ENCODE measurements at regions not wholly inside any gene's neighbourhood (a gene's known extent, or its start where the extent isn't known, plus 50 kb on each side); places are given as distances from the start of the nearest gene placed in this dataset.
"Not testable (repeated sequence)": the region's sequence is repeated elsewhere in the genome, so short reads cannot be mapped to it uniquely, and the experiment has no call there.

DNA sequence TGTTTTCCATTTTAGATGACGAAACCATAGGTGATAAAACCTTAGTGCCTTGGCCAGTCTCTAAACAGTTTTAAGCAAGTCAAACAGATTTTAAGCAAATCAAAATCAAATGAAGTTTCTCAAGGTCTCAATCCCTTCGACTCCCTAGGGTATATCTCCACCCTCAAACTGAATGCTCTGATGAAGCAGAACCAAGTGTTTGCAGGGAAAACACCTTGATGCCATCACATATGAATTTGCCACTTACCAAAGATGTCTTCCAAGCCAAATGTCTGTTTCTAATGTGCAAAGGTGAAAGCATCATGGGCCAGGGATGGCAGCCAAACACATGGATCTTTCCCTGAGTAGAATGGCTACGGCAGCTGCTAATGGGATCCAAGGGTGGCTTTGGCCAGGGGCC is 116.4 kb upstream of the COP1 start:
- no peak for TF ChIP-seq CTCF (IDR thresholded peaks at IDR 0.05; ENCODE audit: extremely low read depth, insufficient read depth, missing control alignments)
- in situ Hi-C loops (cut with MboI; ENCODE audit: low pct_unique_long_range_greater_than_20kb, low sequenced_read_pairs, unreplicated experiment): no loop called here
- no peak for DNase-seq (ENCODE audit: low spot score)

DNA sequence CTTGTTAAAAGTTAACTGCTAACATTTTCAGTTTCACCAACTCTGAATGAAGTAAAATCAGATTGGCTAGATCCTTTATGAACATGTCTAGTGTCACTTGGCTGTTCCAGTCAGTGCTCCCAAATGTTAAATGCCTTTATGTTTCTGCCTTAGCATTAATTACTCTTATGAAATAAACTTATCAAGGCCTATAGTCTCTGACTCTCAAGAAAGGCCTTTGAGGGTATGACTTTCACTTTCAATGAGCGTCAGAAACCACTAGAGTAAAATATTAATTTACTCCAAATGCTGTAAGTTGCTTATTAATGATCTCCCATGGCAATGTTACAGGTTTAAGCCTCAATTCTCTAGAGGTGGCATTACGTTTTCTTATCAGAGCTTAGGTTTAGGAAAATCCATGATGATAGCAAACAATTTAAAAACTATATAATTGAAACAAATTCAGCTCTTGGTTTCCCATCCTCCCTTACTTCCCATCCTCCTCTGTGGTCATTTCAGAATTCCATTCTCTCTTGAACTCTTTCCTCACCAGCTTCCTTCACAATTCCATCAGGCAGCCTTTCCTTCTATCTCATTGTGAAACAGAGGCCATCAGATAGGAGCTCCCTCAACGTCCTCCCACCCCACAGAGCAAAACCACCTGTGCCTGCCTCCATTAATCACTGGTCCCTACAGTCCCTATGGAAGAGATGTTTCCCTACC is 108.6 kb upstream of the COP1 start:
- no peak for DNase-seq (ENCODE audit: low spot score)
- TF ChIP-seq CTCF (IDR thresholded peaks at IDR 0.05; ENCODE audit: extremely low read depth, insufficient read depth, missing control alignments): no peak
- in situ Hi-C loops (cut with MboI; ENCODE audit: low pct_unique_long_range_greater_than_20kb, low sequenced_read_pairs, unreplicated experiment): no loop called here

- DNase-seq (ENCODE audit: low spot score); in situ Hi-C loops (cut with MboI; ENCODE audit: low pct_unique_long_range_greater_than_20kb, low sequenced_read_pairs, unreplicated experiment): not testable (repeated sequence)
Measured at GRCh38 chr1:176296602-176297001, 89.5 kb upstream of the COP1 start.

DNA sequence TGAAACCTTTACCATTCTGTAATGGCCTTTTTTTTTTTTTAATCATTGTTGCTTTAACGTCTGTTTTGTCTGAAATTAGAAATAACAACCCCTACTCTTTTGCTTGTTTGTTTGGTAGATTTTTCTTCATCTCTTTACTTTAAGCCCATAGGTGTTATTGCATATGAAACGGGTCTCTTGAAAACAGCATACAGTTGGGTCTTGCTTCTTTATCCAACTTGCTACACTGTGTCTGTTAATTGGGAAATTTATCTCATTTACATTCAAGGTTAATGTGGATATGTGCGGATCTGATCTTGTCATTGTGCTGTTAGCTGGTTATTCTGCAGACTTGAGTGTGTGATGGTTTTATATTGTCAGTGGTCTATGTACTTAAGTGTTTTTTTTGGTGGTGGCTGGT is 78.9 kb upstream of the COP1 start:
- no peak for DNase-seq (ENCODE audit: low spot score)
- in situ Hi-C loops (cut with MboI; ENCODE audit: low pct_unique_long_range_greater_than_20kb, low sequenced_read_pairs, unreplicated experiment): no loop called here
- no peak for TF ChIP-seq CTCF (IDR thresholded peaks at IDR 0.05; ENCODE audit: extremely low read depth, insufficient read depth, missing control alignments)

DNA sequence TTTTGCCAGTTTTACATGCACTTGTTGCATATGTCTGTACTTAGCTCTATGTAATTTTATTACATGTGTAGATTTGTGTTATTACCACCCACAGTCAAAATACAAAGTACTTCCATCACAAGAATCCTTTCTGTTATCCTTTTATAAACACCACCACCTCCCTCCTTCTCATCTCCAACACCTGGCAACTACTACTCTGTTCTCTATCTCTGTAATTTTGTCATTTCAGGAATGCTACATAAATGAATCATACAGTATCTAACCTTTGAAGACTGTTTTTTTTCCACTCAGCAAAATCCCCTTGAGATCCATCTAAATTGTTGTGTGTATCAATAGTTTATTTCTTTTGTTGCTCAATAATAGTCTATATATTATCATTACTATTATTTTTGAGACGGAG is 64.5 kb upstream of the COP1 start:
- in situ Hi-C loops (cut with MboI; ENCODE audit: low pct_unique_long_range_greater_than_20kb, low sequenced_read_pairs, unreplicated experiment): no loop called here
- no peak for TF ChIP-seq CTCF (IDR thresholded peaks at IDR 0.05; ENCODE audit: extremely low read depth, insufficient read depth, missing control alignments)
- no peak for DNase-seq (ENCODE audit: low spot score)

Measured in GM13977 (cell line).